HG02642 (cell line): ENCODE measurements at regions not wholly inside any gene's neighbourhood (a gene's known extent, or its start where the extent isn't known, plus 50 kb on each side); places are given as distances from the start of the nearest gene placed in this dataset.

Experiments used
- ATAC-seq: cut with Tn5 transposase; IDR thresholded peaks from one replicate; pipeline ENCODE4 v1.9.1; 2021; ENCODE audit warnings: mild to moderate bottlenecking; ENCODE audit not compliant: unreplicated experiment, poor library complexity

DNA sequence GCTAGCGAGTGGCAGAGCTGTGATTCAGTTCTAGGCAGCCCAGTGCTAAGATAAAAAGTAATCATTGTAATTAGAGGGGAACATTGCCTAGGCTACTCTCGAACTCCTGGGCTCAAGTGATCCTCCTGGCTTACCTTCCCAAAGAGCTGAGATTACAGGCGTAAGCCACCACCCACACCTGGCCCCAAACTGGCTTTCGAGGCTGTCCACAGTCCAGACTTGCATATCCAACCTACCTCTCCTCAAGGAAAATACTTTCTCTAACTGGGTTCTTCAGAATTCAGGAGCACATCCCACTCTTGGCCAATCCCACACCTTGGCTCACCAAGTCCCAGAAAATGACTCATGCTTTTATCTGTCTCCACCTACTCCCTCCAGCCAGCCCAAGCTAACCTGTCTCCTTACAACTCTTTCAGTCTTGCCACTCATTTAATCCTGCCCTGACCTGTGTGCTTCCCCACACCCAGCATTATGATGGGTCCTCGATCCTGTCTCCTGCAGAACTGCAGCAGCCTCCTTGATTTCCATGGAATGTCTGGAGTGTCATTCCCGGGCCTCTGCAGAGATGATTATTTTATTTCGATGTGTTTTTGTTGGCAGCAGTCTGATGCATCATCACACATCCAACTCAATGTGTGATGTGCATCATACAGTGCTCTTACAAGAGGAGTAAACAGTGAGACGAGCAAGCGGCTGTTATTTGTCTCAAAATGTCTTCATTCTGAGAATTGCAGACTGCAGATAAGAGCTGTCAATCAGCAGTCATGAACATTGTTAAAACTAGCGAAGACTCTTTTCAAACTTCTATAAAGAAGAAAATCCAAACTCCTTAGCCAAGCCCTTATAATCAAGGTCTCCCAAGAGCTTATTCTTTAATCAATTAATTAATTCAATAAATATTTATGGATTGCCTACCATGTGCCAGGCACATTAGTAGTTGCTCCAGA is 167.3 kb downstream of the SEC61B start:
- ATAC-seq, result no peak

DNA sequence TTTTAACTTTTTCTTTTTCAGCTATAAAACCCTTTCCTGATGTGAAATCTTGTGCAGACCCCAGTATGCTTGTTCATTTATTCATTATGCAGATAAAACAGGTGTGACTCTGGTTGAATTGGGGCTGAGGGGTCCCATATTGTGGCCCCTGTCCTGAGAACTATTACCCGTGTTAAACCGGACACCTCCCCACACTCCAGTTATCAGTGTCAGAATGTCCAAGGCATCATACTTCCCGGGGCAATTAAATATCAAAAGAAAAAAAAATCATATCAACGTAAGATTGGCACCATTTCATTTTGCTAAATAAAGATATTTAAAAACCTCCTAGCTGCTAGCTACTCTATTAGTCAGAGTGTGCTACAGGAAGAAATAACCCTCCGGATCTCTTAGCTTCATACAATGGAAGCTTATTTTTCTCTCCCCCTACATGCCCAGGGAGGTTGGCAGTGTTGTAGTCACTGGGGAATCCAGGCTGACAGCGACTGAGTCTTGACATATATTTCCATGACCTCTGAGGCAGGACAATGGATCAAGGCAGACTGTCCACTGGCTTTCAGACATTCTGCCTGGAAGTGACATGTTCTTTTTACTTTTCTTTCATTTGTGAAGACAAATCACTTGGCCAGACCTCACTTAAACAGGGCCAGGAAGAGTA is 170.0 kb downstream of the SEC61B start:
- no peak for ATAC-seq

DNA sequence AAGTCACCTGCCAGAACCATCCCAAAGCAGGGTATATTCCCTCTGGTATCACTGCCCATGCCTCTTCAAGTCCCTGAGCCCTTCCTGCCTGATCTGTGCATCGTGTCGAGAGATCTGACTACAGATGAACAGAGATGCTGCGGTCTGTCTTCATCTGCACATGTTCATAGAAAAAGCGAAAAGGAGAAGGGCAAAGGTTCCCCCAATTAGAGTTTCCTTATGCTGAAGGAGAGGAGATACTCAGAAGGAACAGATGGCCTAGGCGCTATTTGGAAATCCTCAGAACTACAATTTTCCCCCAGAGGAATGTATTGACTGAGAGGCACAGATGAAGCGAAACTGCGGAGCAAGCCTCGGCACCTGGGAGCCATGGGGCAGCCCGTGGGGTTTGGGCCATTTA is 170.9 kb downstream of the SEC61B start:
- ATAC-seq, result no peak

DNA sequence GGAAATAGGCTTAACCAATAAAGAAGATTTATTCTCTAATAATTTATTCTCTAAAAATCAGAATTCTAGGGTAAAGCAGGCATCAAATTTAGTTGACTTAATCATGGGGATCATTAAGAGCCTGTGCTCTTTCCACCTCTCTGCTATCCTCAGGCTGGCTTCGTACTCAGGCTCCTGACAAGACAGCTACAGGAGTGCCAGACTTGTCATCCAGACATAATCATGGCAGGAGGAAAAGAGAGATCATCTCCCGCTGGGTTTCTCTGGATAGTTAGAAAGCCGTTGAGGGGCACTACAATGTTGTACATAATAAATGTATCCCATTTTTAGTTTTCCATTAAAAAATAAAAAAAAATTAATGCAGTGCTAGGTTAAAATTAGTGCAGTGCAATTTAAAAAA is 171.9 kb downstream of the SEC61B start:
- ATAC-seq, result no peak

DNA sequence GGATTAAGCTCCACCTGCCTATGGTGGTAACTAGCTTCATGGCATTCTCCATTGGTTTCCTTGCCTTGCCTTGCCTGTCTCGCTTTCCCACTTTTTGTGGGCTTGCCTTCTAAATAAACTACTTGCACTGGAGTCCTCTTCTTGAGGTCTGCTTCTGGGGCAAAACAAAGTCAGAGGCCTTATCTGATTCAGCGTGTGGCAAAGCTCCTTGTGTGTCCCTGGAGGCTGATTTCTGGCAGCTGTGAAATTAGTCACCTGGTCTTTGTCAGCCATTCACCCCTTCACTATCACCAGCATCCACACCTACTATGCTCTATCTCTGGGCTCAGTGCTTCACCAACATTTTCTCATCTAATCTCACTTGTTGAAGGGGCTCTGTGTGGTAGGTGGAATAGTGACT is 176.2 kb downstream of the SEC61B start:
- ATAC-seq, result no peak

DNA sequence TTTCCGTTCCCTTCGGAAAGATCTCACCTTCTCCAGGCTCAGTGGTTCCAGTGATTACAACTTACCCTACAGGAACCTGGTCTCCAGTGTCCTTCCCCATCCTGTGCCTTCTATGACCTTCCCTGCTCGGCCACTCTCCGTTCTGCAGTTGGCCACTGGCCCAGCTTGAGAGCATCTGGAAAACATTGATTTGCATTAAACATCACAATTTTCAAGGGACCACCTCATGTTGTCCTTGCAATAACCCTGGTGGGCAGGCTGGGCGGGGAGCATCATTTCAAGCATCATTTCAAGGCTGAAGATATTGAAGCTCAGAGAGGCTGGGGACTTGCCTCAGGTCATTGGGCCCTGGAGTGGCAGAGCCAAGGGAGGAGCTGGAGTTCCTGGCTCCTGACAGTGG is 177.4 kb downstream of the SEC61B start:
- ATAC-seq, result no peak

DNA sequence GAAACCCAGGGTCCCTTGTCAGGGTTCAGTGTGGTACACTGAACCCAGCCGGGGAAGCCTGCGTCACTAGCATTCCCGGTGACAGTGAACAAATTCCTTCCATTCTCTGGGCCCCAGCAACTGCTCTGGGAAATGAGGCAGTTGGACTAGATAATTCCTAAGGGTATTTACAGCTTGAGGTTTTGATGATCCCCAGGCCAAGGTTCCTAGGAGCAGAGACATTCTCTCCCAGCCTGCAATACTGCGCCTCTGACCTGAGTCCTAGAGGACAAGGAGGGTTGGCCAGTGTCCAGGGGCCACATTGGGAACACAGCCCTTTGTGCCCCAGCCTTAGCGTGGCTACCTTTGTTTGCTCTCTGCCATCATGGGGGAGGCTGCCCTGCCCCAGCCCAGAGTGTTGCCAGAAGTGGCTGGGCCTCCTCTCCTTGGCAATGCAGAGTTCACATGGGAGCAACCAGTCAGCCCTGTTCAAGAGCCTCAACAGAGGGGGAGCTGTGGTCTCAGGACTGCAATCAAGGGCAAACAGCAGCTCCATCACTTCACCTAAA is 178.2 kb downstream of the SEC61B start:
- no peak for ATAC-seq

DNA sequence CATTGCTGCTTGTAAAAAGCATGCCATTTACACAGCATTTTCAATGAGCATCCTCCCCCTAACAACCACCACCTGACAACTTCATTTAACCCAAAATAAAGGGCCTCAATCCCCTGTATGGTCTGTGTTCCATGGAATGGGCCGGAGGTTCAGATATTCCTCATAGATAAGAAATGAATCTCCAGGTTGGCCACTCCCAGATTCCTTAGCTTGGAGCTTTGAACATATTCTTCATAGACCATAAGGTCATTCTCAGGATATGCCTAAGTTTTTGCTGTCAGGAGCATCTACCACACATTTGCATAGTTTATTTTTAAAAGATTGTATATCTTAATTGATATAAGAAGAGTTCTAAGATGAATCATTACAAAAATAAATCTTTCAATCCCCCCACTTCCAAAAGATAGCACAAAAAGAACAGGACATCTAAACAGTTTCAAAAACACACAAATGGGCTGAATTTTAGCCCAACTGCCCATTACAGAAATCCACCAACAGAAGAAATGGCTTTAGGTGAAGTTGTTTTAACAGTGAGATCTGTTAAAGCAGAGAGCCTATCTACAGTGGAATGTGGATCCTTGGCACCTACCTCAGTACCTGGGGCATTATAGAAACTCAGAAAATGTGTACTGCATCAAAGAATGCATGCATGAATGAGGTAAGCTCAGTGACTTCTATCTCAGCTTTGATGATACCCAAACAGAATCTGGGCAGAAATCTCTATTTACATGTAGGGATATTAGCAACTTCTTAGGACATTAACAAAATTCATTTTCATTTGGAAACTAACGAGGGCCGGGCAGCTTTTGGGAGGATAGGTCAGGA is 179.8 kb downstream of the SEC61B start:
- no peak for ATAC-seq

DNA sequence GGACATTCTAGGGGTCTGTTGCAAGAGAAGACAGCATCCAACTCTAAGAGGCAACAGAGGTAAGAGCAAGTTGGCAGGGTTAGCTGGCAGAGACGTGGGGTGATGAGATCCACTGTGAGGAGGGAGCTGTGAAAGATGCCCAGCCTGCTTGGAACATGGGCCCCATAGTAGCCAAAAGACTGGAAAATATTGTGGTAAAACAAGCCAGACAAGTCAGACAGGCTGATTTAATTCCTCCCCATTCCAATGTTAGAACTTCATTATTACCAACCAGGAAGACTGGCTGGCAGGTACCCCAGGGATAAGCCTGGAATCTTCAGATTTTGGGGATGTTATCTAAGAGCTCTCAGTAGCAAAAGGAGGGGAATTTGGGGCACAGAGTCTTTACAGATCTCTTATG is 181.3 kb downstream of the SEC61B start:
- ATAC-seq, result no peak

DNA sequence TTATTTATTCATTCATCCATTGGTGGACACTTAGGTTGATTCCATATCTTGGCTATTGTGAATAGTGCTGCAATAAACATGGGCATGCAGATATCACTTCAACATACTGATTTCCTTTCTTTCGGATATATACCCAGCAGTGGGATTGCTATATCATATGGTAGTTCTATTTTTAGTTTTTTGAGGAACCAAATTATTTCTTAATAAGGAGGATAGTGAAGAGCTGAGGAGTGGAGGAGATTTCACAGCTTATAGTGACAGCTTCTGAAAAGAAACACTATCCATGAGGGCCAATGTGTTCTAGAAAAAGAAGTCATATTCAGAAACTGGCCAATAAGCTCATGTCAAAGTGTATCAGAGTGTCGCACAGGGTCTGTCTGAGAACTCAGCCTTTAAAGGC is 183.3 kb downstream of the SEC61B start:
- no peak for ATAC-seq

DNA sequence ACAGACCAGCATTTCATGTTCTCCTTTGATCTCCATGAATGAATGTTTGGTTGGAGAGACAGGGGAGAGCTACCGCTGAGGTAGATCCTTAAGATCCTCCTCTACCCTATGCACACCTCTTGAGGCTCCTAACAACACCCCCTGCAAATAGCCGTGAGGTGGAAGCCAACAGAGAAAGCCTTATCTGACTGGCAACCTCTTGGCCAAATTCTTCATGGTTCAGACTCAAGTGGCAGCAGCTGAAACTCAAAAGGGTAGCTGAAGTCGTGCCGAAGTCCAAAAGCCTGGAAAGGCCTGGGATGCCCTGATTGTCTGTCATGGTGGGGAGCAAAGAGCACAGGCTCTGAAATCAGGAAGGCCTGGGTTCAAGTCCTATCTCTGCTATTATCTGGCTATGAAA is 184.9 kb downstream of the SEC61B start:
- no peak for ATAC-seq

DNA sequence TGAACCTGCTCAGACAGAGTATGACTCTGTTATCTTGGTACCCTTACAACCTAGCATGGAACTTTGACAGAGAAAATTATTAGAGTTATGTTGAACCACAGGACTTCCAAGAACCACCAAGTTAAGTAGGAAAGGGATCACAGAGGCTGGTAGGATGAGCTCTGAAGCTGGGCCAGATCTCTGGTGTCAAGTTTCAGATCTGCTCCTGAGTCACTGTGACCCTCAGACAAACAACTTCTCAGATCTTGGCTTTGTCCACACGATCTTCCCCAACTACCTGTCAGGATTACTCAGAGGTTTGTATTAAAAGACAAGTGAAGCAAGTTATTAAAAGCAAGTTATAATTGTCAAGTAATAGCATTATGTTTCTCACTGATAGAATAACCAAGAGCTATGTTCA is 189.0 kb downstream of the SEC61B start:
- no peak for ATAC-seq

DNA sequence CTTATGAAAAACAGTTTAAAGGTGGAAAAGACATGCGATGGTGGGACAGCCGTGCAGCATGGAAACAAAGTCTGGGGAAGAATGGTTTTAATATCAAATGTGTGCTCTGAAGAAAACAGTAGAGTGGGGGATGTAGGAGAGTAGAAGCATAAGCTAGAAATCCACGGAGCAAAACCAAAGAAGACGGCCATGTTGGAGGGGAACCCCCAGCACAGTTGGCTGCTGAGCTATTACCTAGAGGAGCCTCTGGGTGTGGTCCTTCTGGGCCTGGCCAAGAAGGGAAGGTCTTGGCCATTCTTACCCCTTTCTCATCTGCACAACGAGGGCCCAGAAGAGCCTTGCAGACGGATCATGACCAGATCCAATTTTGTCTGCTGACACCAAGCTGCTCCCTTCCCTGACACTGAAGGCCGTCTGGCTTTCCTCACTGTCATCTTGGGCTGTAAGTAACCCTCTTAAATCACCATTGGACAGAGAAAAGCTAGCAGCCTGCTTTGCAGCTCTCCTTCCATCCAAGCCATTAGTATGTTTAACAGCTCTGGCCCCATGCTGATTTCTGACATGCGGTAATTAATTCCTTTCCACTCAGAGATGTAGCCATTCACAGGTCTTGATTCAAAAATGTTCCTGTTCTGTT is 189.5 kb downstream of the SEC61B start:
- no peak for ATAC-seq

DNA sequence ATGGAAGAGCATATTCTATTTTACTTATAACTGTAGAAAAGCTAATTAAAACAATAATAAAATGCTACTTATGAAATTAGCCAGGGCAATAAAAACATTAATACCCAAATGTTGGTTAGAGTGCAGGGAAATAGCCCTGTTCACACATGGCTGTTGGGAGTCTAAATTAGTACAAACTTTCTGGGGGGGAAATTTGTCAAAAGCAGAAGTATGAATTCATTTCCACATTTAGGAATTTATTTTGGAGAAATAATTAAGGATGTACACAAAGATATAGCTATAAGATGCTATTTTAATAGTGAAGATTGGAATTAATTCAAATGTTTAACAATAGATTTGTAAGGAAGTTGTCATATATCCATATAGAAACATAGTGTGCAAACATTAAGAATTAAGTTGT is 190.5 kb downstream of the SEC61B start:
- no peak for ATAC-seq

DNA sequence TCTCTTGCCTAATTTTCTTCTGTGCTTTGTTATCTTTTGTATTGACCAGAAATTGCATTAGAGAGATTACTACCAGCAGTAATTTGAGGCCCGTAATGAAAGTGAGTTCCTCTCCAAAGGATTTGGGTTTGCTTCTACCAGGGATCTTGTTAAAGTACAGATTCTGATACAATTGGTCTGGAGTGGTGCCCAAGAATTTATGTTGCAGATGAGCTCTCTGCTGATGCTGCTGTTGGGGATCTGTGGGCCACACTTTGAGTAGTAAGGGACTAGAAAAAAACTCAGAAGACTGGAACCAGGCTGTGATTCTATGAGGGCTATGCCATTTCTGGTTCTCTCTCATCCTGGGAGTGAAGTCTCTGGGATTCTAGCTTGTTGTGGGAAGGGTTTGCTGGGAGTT is 192.2 kb downstream of the SEC61B start:
- ATAC-seq, result no peak

DNA sequence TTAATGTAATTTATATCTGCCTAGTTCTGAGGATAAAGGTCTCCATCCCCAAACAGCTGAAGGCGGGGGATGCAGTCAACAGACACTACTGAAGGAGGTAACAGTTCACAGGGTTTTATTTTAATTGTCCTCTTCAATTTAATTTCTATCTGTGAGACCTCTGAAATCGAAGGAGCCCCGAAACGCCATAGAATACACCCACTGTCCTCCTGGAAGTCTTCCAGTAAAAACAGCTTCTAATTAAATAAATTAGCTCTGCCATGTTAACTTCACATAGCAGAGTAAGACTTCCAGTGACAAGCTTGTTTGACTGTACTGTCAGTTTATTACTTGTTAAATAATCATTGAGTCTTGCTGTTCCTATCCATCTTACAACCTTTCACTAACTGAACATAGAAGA is 193.5 kb downstream of the SEC61B start:
- no peak for ATAC-seq

DNA sequence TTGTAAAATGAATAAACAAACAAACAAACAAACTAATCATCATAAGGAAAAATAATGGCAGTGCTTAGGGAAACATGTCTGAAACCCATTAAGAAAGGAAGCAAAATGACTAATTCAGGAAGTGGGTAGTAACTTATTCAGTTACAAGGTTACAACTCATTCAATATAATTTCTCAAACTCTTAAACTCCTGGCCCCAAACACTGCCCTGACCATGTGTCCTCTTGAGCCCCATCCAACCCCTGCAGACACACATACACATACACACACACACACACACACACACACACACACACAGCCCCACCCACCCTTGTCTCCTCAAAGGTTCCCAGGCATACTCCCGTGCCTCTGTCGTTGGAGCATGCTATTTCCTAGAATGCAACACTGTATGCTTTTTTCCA is 193.9 kb downstream of the SEC61B start:
- no peak for ATAC-seq

DNA sequence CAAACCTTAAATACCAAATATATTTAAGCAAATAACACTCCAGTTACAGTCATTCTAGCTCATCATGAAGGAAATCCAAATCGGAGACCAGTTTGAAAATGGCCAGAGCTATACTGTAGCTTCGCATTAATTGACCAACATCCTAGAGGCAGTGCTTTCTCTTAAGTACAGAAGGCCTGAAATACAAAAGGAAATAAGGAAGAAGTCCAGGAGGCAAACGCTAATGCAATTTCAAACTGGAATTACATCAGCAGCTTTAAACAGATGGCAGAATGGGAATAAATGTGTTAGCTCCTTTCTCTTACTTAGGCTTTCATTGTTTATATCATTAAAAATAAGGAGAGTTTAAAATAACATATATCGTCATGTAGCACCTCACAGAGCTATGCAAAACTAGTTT is 197.0 kb downstream of the SEC61B start:
- ATAC-seq, result no peak

DNA sequence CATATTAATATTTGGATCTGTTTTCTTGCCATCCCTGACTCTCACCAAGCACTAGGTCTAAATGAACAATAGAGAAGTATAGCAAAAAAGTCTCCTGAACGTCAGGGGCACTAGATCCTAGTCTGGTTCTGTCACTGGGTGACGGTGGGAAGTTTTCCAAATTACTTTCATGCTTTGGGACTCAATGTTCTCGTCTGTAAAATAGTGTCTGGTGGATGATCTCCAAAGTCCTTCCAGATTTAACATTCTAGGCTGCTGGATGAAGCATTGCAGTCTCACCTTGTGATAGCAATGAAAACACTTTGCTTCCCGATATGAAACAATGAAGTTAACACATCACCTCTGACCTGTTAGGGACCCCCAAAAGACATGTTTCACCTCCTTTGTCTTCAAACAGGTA is 199.3 kb downstream of the SEC61B start:
- ATAC-seq, result no peak

DNA sequence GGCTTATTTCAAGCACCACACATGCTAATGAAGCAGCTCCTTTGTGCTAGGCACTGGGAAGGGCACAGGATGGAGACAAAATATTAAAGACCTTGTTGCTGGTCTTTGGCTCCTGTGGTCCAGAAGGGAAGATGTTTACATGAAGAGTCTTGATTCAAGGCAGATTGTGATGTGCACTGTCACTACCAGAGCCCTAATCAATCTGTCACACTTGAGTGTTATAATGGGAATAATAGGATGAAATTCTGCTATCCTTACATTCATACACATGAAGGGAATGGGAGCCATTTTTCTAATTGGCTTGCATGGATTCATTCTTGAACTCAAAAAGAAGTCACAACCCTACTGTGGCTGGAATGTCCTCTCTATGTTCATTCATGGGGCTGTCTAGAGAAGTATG is 203.0 kb downstream of the SEC61B start:
- ATAC-seq, result no peak
